Type B pancreatic cell (in vitro differentiated cells): ENCODE measurements at regions not wholly inside any gene's neighbourhood (a gene's known extent, or its start where the extent isn't known, plus 50 kb on each side); places are given as distances from the start of the nearest gene placed in this dataset.

ENCODE experiments used
- DNase-seq: peaks from one replicate; pipeline ENCODE4 v3.0.0; 2021; ENCODE audit warnings: mixed read lengths; ENCODE audit not compliant: unreplicated experiment; ENCODE audit errors: extremely low spot score
- H3K27ac Mint-ChIP-seq: 2 replicates; pipeline ENCODE4 v1.8.0; 2021; ENCODE audit warnings: mild to moderate bottlenecking, mixed read lengths
- H3K27me3 Mint-ChIP-seq: 2 replicates; pipeline ENCODE4 v1.8.0; 2021; ENCODE audit warnings: mixed read lengths
- H3K36me3 Mint-ChIP-seq: 2 replicates; pipeline ENCODE4 v1.8.0; 2021; ENCODE audit warnings: mixed read lengths
- H3K4me1 Mint-ChIP-seq: one replicate; pipeline ENCODE4 v1.8.0; 2021; ENCODE audit warnings: mixed read lengths; ENCODE audit not compliant: unreplicated experiment
- H3K4me3 Mint-ChIP-seq: 2 replicates; pipeline ENCODE4 v1.8.0; 2021; ENCODE audit warnings: mild to moderate bottlenecking, mixed read lengths
- H3K9me3 Mint-ChIP-seq: 2 replicates; pipeline ENCODE4 v1.8.0; 2021; ENCODE audit warnings: mixed read lengths
- TF ChIP-seq, protein P1 (sequence below): fragments of 200-600 bp; sonication (generic); conservative IDR thresholded peaks from 2 replicates; pipeline ENCODE4 v1.5.0; 2021; ENCODE audit warnings: antibody characterized with exemption, mild to moderate bottlenecking

- TF ChIP-seq, protein P1, sequence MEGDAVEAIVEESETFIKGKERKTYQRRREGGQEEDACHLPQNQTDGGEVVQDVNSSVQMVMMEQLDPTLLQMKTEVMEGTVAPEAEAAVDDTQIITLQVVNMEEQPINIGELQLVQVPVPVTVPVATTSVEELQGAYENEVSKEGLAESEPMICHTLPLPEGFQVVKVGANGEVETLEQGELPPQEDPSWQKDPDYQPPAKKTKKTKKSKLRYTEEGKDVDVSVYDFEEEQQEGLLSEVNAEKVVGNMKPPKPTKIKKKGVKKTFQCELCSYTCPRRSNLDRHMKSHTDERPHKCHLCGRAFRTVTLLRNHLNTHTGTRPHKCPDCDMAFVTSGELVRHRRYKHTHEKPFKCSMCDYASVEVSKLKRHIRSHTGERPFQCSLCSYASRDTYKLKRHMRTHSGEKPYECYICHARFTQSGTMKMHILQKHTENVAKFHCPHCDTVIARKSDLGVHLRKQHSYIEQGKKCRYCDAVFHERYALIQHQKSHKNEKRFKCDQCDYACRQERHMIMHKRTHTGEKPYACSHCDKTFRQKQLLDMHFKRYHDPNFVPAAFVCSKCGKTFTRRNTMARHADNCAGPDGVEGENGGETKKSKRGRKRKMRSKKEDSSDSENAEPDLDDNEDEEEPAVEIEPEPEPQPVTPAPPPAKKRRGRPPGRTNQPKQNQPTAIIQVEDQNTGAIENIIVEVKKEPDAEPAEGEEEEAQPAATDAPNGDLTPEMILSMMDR, result no peak
- Mint-ChIP-seq H3K27ac (no peak overlapping the region), H3K9me3 (peaks cover 3% of the 10 kb centered on the region), H3K4me3 (no peak overlapping the region), H3K36me3 (no peaks in the 10 kb centered on the region), H3K27me3 (no peaks in the 10 kb centered on the region), H3K4me1 (peaks cover 7% of the 10 kb centered on the region)
- DNase-seq, result no peak
These were observed 460.7 kb upstream of the RGS18 start for GRCh38 chr1:191697556-191697955.

DNA sequence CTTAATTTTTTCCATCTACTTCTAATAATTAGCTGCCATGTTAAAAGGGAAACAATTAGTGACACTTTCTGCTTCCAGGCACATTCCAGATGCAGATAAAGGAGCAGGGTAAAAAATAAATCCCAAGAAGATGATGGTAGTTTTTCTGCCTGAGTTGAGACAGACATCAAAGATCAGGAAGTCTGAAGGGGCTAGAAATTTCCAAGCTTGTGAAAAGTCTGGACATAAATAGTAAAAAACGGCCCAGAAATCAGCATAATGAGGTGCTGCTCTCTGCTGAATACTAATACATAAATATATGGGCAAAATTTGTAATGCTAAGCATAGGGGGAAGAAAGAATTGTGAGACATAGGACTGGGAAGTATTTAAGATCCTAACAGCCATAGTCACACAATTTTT is 460.0 kb upstream of the RGS18 start:
- no peak for DNase-seq
- H3K36me3 Mint-ChIP-seq, result no peaks in the 10 kb centered on the region
- no peak overlapping the region for H3K4me3 Mint-ChIP-seq
- no peaks in the 10 kb centered on the region for H3K27me3 Mint-ChIP-seq
- TF ChIP-seq, protein P1, result no peak
- peaks cover 3% of the 10 kb centered on the region for H3K9me3 Mint-ChIP-seq
- no peak overlapping the region for H3K27ac Mint-ChIP-seq
- H3K4me1 Mint-ChIP-seq, result peaks cover 7% of the 10 kb centered on the region

- no peak overlapping the region for H3K4me3 Mint-ChIP-seq
- H3K36me3 Mint-ChIP-seq, result no peaks in the 10 kb centered on the region
- H3K4me1 Mint-ChIP-seq, result peaks cover 7% of the 10 kb centered on the region
- TF ChIP-seq, protein P1, result no peak
- no peaks in the 10 kb centered on the region for H3K27me3 Mint-ChIP-seq
- no peak for DNase-seq
- no peak overlapping the region for H3K27ac Mint-ChIP-seq
- peaks cover 3% of the 10 kb centered on the region for H3K9me3 Mint-ChIP-seq
These were observed 458.9 kb upstream of the RGS18 start for GRCh38 chr1:191699343-191699742.

GRCh38 chr1:191700922-191701321 is 457.3 kb upstream of the RGS18 start:
- no peaks in the 10 kb centered on the region for H3K36me3 Mint-ChIP-seq
- H3K27me3 Mint-ChIP-seq, result no peaks in the 10 kb centered on the region
- peaks cover 5% of the 10 kb centered on the region for H3K4me1 Mint-ChIP-seq
- DNase-seq, result no peak
- peaks cover 3% of the 10 kb centered on the region for H3K9me3 Mint-ChIP-seq
- no peak overlapping the region for H3K4me3 Mint-ChIP-seq
- no peak overlapping the region for H3K27ac Mint-ChIP-seq
- TF ChIP-seq, protein P1, result no peak

GRCh38 chr1:191702124-191702523 is 456.1 kb upstream of the RGS18 start:
- H3K9me3 Mint-ChIP-seq, result peaks cover 3% of the 10 kb centered on the region
- H3K4me1 Mint-ChIP-seq, result no peaks in the 10 kb centered on the region
- TF ChIP-seq, protein P1, result no peak
- no peaks in the 10 kb centered on the region for H3K36me3 Mint-ChIP-seq
- H3K4me3 Mint-ChIP-seq, result no peak overlapping the region
- H3K27me3 Mint-ChIP-seq, result no peaks in the 10 kb centered on the region
- DNase-seq, result no peak
- H3K27ac Mint-ChIP-seq, result no peak overlapping the region

GRCh38 chr1:191707288-191707687 is 451.0 kb upstream of the RGS18 start:
- H3K4me3 Mint-ChIP-seq, result no peak overlapping the region
- H3K27me3 Mint-ChIP-seq, result no peaks in the 10 kb centered on the region
- H3K4me1 Mint-ChIP-seq, result no peaks in the 10 kb centered on the region
- H3K27ac Mint-ChIP-seq, result no peak overlapping the region
- DNase-seq, result no peak
- no peaks in the 10 kb centered on the region for H3K36me3 Mint-ChIP-seq
- TF ChIP-seq, protein P1, result no peak
- no peaks in the 10 kb centered on the region for H3K9me3 Mint-ChIP-seq
